ENCODE measurements at regions not wholly inside any gene's neighbourhood (a gene's known extent, or its start where the extent isn't known, plus 50 kb on each side); places are given as distances from the start of the nearest gene placed in this dataset.
A peak's percentile ranks its signal among the peaks of the same experiment; 100 is the strongest.

- H3K4me3 ChIP-seq (ENCODE audit: low read depth, low read length) = no peak overlapping the region
- no peak for TF ChIP-seq CTCF (IDR thresholded peaks at IDR 0.05; ENCODE audit: insufficient read depth, low read depth, low read length, missing control alignments)
- no peak for DNase-seq (ENCODE audit: low read depth)
These were observed 59.6 kb downstream of the OLIG3 start for GRCh38 chr6:137434640-137435039.

GRCh38 chr6:137432054-137432611 is 62.1 kb downstream of the OLIG3 start:
- TF ChIP-seq CTCF (IDR thresholded peaks at IDR 0.05; ENCODE audit: insufficient read depth, low read depth, low read length, missing control alignments) = no peak
- no peak overlapping the region for H3K4me3 ChIP-seq (ENCODE audit: low read depth, low read length)
- DNase-seq (ENCODE audit: low read depth) = peak; percentile 48

GRCh38 chr6:137430954-137431353 is 63.2 kb downstream of the OLIG3 start:
- DNase-seq (ENCODE audit: low read depth) = peak; percentile 44
- no peak overlapping the region for H3K4me3 ChIP-seq (ENCODE audit: low read depth, low read length)
- no peak for TF ChIP-seq CTCF (IDR thresholded peaks at IDR 0.05; ENCODE audit: insufficient read depth, low read depth, low read length, missing control alignments)

- no peak overlapping the region for H3K4me3 ChIP-seq (ENCODE audit: low read depth, low read length)
- TF ChIP-seq CTCF (IDR thresholded peaks at IDR 0.05; ENCODE audit: insufficient read depth, low read depth, low read length, missing control alignments) = no peak
- DNase-seq (ENCODE audit: low read depth) = no peak
These were observed 66.4 kb downstream of the OLIG3 start for GRCh38 chr6:137427656-137428290.

- no peak overlapping the region for H3K4me3 ChIP-seq (ENCODE audit: low read depth, low read length)
- DNase-seq (ENCODE audit: low read depth) = no peak
- no peak for TF ChIP-seq CTCF (IDR thresholded peaks at IDR 0.05; ENCODE audit: insufficient read depth, low read depth, low read length, missing control alignments)
These were observed 68.0 kb downstream of the OLIG3 start for GRCh38 chr6:137426007-137426689.

GRCh38 chr6:137424251-137424650 is 69.9 kb downstream of the OLIG3 start:
- no peak for TF ChIP-seq CTCF (IDR thresholded peaks at IDR 0.05; ENCODE audit: insufficient read depth, low read depth, low read length, missing control alignments)
- H3K4me3 ChIP-seq (ENCODE audit: low read depth, low read length) = no peak overlapping the region
- DNase-seq (ENCODE audit: low read depth) = no peak

Data from GM12865 (cell line).